Naive B cell (primary cell): ENCODE measurements at regions not wholly inside any gene's neighbourhood (a gene's known extent, or its start where the extent isn't known, plus 50 kb on each side); places are given as distances from the start of the nearest gene placed in this dataset.
"Not testable (repeated sequence)": the region's sequence is repeated elsewhere in the genome, so short reads cannot be mapped to it uniquely, and the experiment has no call there.

ENCODE experiments used
- ATAC-seq, 2 donors: fragments of 150-1000 bp; cut with Tn5 transposase; 2 replicates each; pipeline ENCODE4 v1.10.0; 2021; ENCODE audit warnings: low read depth in 2 of 2, mild to moderate bottlenecking in 2 of 2, moderate library complexity in 2 of 2
- DNase-seq: peaks from one replicate; pipeline ENCODE4 v3.0.0; 2022
- H3K27ac Mint-ChIP-seq, 6 donors: one replicate each; pipeline ENCODE4 v1.8.0; 2020 to 2022; ENCODE audit warnings: mild to moderate bottlenecking in 6 of 6, mixed read lengths in 6 of 6, moderate library complexity in 5 of 6, inconsistent platforms in 2 of 6
- H3K27me3 Mint-ChIP-seq, 3 donors: one replicate each; pipeline ENCODE4 v1.8.0; 2021 to 2022; ENCODE audit warnings: mixed read lengths in 3 of 3, mild to moderate bottlenecking in 1 of 3
- H3K36me3 Mint-ChIP-seq, 2 donors: one replicate each; pipeline ENCODE4 v1.8.0; 2020 to 2022; ENCODE audit warnings: mixed read lengths in 2 of 2, inconsistent platforms in 1 of 2, mild to moderate bottlenecking in 1 of 2
- H3K4me1 Mint-ChIP-seq, 3 donors: one replicate each; pipeline ENCODE4 v1.8.0; 2020 to 2022; ENCODE audit warnings: mixed read lengths in 3 of 3, inconsistent platforms in 1 of 3, mild to moderate bottlenecking in 1 of 3, moderate library complexity in 1 of 3
- H3K4me3 Mint-ChIP-seq, 8 donors: one replicate each; pipeline ENCODE4 v1.8.0; 2020 to 2022; ENCODE audit warnings: mild to moderate bottlenecking in 8 of 8, mixed read lengths in 8 of 8, moderate library complexity in 8 of 8, inconsistent platforms in 2 of 8
- H3K9me3 Mint-ChIP-seq, 7 donors: one replicate each; pipeline ENCODE4 v1.8.0; 2020 to 2022; ENCODE audit warnings: mixed read lengths in 7 of 7, mild to moderate bottlenecking in 5 of 7, inconsistent platforms in 2 of 7, moderate library complexity in 1 of 7

- ATAC-seq (no peak), DNase-seq (no peak)
- no peaks in the 10 kb centered on the region for H3K4me1 Mint-ChIP-seq
- H3K4me3 Mint-ChIP-seq: no peak overlapping the region
- H3K27me3 Mint-ChIP-seq: peaks cover 21 to 51% (median 51%) of the 10 kb centered on the region in 3 donors
- H3K27ac Mint-ChIP-seq: no peak overlapping the region
- H3K36me3 Mint-ChIP-seq: peaks cover 10 to 30% of the 10 kb centered on the region in 2 donors
- H3K9me3 Mint-ChIP-seq: peaks cover 14 to 41% (median 38%) of the 10 kb centered on the region in 7 donors
These were observed 111.5 kb downstream of the FOXL3 start for GRCh38 chr7:401495-401894.

GRCh38 chr7:404812-405488 is 114.7 kb downstream of the PDGFA start:
- ATAC-seq: no peak
- H3K9me3 Mint-ChIP-seq: peaks cover 0 to 10% (median 5%) of the 10 kb centered on the region in 7 donors
- no peak overlapping the region for H3K27ac Mint-ChIP-seq
- peaks cover 0 to 4% of the 10 kb centered on the region in 2 donors for H3K36me3 Mint-ChIP-seq
- no peaks in the 10 kb centered on the region for H3K4me1 Mint-ChIP-seq
- no peak overlapping the region for H3K4me3 Mint-ChIP-seq
- no peak for DNase-seq
- H3K27me3 Mint-ChIP-seq: peaks cover 28 to 47% (median 42%) of the 10 kb centered on the region in 3 donors

DNA sequence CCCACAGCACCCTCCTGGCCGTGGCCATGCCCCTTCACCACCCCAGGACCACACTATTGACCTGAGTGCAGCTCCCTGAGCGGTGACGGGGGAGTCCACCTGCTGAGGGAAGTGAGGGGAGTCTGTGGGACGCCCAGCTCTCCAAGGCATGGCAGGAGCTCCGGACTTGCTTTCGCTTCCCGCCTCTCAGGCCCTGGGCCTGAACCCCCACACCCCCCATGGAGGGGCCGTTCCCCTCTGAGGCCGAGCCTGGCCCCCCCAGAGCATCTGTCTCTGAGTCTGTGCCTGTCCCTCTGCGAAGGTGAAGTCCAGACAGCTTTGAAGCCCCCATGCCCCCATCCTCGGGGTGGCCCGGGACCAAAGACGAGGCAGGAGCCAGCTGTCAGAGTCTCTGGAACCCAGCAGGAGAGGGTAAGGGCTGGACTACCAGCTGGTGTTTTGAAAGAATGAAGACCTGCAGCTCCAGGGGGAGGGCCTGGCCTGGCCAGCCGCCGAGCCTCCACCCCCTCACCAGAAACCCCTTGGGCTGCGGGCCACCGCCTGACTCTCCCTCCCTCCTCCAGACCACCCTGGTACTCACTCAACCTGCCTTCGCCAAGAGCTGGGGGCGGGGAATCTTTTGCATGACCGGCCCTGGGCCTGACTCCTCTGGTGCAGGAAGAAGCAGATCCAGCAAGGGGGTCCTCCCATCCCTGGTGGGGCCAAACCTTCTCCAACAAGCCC is 114.0 kb downstream of the PDGFA start:
- Mint-ChIP-seq H3K36me3 (no peaks in the 10 kb centered on the region), H3K4me3 (no peak overlapping the region), H3K27ac (no peak overlapping the region), H3K9me3 (peaks cover 0 to 4% (median 0%) of the 10 kb centered on the region in 7 donors), H3K27me3 (peaks cover 28 to 41% (median 35%) of the 10 kb centered on the region in 3 donors), H3K4me1 (no peaks in the 10 kb centered on the region)
- DNase-seq (no peak), ATAC-seq (no peak)

DNA sequence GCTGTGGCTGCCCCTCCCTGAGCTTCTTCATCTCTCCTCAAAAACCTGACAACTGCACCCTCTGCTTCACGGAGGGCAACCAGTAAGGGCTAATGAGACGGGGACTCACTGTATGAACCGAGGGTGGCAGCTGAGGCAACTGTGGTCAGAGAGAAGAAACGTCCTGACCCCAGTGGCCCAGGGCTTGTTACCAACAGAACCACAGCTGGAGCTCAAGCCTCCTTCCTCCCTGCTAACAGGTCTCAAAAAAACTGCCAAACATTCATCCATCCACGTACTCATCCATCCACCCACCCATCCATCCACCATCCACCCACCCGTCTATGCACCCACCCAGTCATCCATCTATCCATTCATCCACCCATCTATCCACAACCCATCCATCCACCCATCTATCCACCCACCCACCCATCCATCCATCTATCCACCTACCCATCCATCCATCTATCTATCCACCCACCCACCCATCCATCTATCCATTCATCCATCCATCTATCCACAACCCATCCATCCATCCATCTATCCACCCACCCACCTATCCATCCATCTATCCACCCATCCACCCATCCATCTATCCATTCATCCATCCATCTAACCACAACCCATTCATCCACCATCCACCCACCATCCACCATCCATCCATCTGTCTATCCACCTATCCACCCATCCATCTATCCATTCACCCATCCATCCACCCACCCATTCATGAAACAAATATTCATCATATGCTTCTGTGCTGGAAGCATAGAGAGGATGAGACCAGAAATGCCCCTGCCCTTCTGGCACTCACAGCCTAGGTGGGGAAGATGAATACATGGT is 111.7 kb downstream of the PDGFA start:
- no peak for DNase-seq
- peaks cover 22 to 35% (median 26%) of the 10 kb centered on the region in 3 donors for H3K27me3 Mint-ChIP-seq
- ATAC-seq: no peak

DNA sequence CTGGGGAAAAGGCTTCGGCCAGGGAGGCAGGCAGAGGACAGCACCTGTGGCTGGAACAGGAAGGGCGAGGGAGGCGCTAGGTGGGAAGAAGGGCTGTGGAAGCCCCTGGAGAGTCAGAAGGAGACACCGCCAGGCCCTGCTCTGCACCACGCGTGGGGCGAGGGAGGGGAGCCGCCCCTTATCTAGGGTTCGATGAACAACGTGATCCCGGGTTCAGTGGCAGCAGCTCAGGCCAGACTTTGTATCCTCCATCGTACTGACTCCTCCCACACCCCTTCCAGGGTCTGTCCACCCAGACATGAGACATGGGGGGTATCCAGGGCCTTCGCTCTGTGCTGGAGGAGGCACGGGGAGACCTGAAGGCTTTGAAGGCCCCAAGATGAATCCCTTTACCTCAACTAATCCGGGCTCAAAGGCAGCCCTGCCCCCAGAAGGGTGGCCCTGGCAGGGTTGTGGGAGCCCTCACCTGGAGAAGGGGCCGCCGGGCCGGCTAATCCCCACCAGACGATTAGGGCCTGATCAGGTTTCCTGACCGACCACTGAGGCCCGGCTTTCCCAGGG is 110.8 kb downstream of the PDGFA start:
- Mint-ChIP-seq H3K27ac (no peak overlapping the region), H3K36me3 (no peaks in the 10 kb centered on the region), H3K4me1 (peaks cover 0 to 4% (median 2%) of the 10 kb centered on the region in 3 donors), H3K9me3 (peaks cover 0 to 4% (median 0%) of the 10 kb centered on the region in 7 donors), H3K4me3 (no peak overlapping the region), H3K27me3 (peaks cover 20 to 35% (median 24%) of the 10 kb centered on the region in 3 donors)
- ATAC-seq (no peak), DNase-seq (no peak)

More for the DNA sequence above, 111.7 kb downstream of the PDGFA start:
- H3K27ac Mint-ChIP-seq: peak overlapping the region in 2 of 6 donors; percentile 21 to 86
- H3K9me3 Mint-ChIP-seq: peaks cover 0 to 4% (median 0%) of the 10 kb centered on the region in 7 donors
- H3K36me3 Mint-ChIP-seq: no peaks in the 10 kb centered on the region
- H3K4me3 Mint-ChIP-seq: no peak overlapping the region
- H3K4me1 Mint-ChIP-seq: peaks cover 0 to 4% (median 2%) of the 10 kb centered on the region in 3 donors

DNA sequence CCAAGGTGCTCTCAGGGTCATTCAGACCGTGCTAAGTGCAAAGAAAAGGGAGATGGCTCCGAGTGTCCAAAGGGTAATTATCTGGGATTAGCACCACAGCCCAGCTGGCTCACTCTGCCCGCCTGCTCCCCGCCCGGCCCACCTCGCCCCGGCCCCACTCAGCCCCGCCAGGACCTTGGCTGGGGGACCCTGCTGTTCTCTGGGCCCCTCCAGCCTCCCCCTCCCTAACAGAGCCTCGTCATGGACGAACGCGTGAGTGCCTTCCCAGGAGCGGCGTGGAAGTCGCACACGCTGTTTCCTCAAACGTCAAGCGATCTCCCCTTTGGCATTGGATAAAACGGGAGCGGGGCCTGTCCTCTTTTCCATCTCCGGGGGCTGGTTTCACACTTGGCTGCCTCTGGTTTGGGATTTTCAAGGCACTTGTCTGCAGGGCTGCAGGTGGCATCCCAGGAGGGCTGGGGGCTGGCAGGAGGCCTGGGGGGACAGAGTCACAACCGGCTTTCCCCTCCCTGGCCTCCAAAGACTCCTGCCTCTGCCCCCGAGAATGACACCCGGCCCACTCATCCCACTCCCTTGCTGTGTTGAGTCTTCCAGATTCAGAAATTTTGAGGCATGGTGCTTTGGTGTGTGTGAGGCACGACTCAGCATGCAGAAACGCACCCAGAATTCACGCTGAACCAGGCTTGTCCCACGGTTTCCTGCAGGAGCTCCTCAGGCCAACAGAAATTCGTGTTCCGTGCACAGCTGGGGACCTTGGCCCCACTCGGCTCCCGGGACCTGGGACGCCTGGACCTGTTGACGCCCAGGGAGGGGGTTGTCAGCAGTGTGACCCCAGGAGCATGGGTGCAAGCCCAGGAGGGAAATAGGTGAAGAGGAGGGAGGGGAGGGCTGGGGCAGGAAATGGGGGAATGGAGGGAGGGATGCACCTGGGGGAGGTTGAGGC is 110.0 kb downstream of the PDGFA start:
- peaks cover 0 to 4% (median 0%) of the 10 kb centered on the region in 7 donors for H3K9me3 Mint-ChIP-seq
- DNase-seq (no peak), ATAC-seq (no peak)
- H3K27ac Mint-ChIP-seq: peak overlapping the region in 1 of 6 donors; percentile 25
- no peaks in the 10 kb centered on the region for H3K36me3 Mint-ChIP-seq
- H3K4me1 Mint-ChIP-seq: peaks cover 0 to 4% (median 2%) of the 10 kb centered on the region in 3 donors
- H3K27me3 Mint-ChIP-seq: peaks cover 13 to 30% (median 24%) of the 10 kb centered on the region in 3 donors
- no peak overlapping the region for H3K4me3 Mint-ChIP-seq

DNA sequence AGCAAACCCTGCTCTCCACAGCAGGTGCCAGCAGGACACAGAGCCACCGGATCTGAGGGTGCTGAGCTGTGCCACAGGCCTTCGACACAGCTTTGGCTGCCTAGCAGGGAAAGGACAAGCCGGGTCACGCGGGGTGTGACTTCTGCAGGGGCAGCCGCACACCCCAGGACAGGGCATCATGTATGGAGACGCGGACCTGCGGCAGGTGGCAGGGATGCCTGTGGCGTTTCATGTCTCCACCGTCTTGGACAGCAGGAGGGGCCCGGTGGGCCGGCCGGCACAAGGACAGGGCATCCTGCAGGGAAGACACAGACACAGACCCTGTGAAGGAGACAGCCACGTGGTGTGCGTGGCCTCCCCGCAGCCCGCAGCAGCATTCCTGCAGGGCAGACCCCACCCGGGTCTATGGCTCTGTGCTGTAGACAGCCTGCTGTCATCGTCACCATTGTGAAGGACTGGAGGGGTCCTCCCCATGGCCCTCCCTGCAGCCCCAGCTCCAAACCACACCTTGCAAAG is 109.2 kb downstream of the PDGFA start:
- H3K4me3 Mint-ChIP-seq: no peak overlapping the region
- H3K27ac Mint-ChIP-seq: no peak overlapping the region
- peaks cover 0 to 4% (median 0%) of the 10 kb centered on the region in 7 donors for H3K9me3 Mint-ChIP-seq
- H3K27me3 Mint-ChIP-seq: peaks cover 8 to 24% (median 24%) of the 10 kb centered on the region in 3 donors
- H3K4me1 Mint-ChIP-seq: peaks cover 0 to 4% (median 2%) of the 10 kb centered on the region in 3 donors
- ATAC-seq (no peak), DNase-seq (no peak)
- H3K36me3 Mint-ChIP-seq: no peaks in the 10 kb centered on the region

DNA sequence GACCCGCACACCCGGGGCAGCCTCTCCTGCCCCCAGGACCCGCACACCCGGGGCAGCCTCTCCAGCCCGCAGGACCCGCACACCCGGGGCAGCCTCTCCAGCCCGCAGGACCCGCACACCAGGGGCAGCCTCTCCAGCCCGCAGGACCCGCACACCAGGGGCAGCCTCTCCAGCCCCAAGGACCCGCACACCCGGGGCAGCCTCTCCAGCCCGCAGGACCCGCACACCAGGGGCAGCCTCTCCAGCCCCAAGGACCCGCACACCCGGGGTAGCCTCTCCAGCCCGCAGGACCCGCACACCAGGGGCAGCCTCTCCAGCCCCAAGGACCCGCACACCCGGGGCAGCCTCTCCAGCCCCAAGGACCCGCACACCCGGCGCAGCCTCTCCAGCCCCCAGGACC is 108.5 kb downstream of the PDGFA start:
- not testable (repeated sequence) for H3K4me1 Mint-ChIP-seq, H3K4me3 Mint-ChIP-seq, DNase-seq, H3K27ac Mint-ChIP-seq, ATAC-seq, H3K36me3 Mint-ChIP-seq, H3K9me3 Mint-ChIP-seq
- peaks cover 8 to 21% (median 20%) of the 10 kb centered on the region in 3 donors for H3K27me3 Mint-ChIP-seq

GRCh38 chr7:411677-412312 is 107.9 kb downstream of the PDGFA start:
- peak overlapping the region in 1 of 8 donors; percentile 15 for H3K4me3 Mint-ChIP-seq
- DNase-seq (no peak), ATAC-seq (no peak)
- peaks cover 4 to 14% (median 13%) of the 10 kb centered on the region in 3 donors for H3K27me3 Mint-ChIP-seq
- H3K27ac Mint-ChIP-seq: no peak overlapping the region
- peaks cover 0 to 4% (median 2%) of the 10 kb centered on the region in 3 donors for H3K4me1 Mint-ChIP-seq
- H3K36me3 Mint-ChIP-seq: no peaks in the 10 kb centered on the region
- peaks cover 0 to 4% (median 0%) of the 10 kb centered on the region in 7 donors for H3K9me3 Mint-ChIP-seq

GRCh38 chr7:412313-412710 is 107.3 kb downstream of the PDGFA start:
- peaks cover 0 to 9% (median 9%) of the 10 kb centered on the region in 3 donors for H3K27me3 Mint-ChIP-seq
- H3K27ac Mint-ChIP-seq: no peak overlapping the region
- peaks cover 0 to 4% (median 1%) of the 10 kb centered on the region in 7 donors for H3K9me3 Mint-ChIP-seq
- peaks cover 0 to 4% (median 2%) of the 10 kb centered on the region in 3 donors for H3K4me1 Mint-ChIP-seq
- ATAC-seq (no peak), DNase-seq (no peak)
- H3K36me3 Mint-ChIP-seq: peaks cover 0 to under 1% of the 10 kb centered on the region in 2 donors
- H3K4me3 Mint-ChIP-seq: peak overlapping the region in 1 of 8 donors; percentile 12

DNA sequence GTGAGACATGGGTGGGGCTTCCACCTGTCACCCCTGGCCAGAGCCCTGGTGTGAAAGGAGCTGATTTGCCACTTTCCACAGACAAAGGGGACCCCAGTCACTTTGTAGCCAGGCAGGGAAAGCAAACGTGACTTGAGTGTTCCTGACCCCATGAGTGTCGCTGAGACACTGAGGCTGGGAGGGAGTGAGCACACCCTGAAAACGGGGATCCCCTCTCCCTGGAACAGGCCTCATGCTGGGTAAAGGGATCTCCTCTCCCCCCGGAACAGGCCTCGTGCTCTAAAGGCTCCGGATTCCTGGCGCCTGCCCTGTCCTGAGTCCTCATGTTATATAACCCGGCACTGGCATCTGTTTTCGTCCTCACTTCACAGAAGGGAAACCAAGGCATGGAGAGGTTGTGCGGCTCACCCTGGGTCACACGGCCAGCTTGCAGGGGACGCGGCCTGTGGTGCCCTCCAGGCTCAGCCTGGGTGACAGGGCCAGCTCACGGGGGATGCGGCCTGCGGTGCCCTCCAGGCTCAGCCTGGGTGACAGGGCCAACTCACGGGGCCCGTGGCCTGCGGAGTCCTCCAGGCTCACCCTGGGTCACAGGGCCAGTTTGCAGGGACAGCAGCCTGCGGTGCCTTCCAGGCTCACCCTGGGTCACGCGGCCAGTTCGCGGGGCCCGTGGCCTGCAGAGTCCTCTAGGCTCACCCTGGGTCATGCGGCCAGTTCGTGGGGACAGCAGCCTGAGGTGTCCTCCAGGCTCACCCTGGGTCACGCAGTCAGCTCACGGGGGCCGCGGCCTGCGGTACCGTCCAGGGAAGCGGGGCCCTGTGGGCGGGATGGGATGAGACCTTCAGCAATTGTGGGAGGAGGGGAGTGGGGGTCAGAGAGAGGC is 104.7 kb downstream of the PDGFA start:
- peaks cover 3 to 13% of the 10 kb centered on the region in 2 donors for H3K36me3 Mint-ChIP-seq
- H3K4me1 Mint-ChIP-seq: peaks cover 0 to 4% (median 2%) of the 10 kb centered on the region in 3 donors
- ATAC-seq (no peak), DNase-seq (no peak)
- peak overlapping the region in 1 of 8 donors; percentile 77 for H3K4me3 Mint-ChIP-seq
- peaks cover 0 to 2% (median 0%) of the 10 kb centered on the region in 3 donors for H3K27me3 Mint-ChIP-seq
- no peak overlapping the region for H3K27ac Mint-ChIP-seq
- H3K9me3 Mint-ChIP-seq: peaks cover 4 to 11% (median 6%) of the 10 kb centered on the region in 7 donors
